ENCODE measurements at regions not wholly inside any gene's neighbourhood (a gene's known extent, or its start where the extent isn't known, plus 50 kb on each side); places are given as distances from the start of the nearest gene placed in this dataset.
A peak's percentile ranks its signal among the peaks of the same experiment; 100 is the strongest.
"Not testable (repeated sequence)": the region's sequence is repeated elsewhere in the genome, so short reads cannot be mapped to it uniquely, and the experiment has no call there.

- no peak for DNase-seq (ENCODE audit: low read depth)
Observed at GRCh38 chr4:104549736-104550135, 55.0 kb upstream of the CXXC4 start.

DNA sequence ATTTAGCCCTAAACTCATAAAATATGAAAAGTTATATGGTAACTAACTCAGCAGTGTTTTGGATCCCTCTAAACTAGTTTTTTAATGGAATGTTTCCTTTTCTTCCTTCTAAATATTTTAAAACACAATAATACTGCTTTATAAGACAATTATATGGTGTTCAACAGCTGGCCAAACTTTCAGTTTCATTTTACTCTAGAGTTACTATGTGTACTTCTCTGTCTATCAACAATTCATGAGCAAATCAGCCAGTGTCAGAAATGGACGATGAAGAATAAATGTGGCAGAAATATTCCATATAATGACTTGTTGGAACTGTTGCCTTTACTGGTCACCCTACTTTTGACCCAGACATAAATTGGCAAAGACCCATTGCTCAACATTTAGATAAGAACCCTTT is 64.8 kb upstream of the CXXC4 start:
- DNase-seq (ENCODE audit: low read depth): no peak

- no peak for DNase-seq (ENCODE audit: low read depth)
Observed at GRCh38 chr4:104571341-104571740, 76.6 kb upstream of the CXXC4 start.

GRCh38 chr4:104574371-104574770 is 79.7 kb upstream of the CXXC4 start:
- DNase-seq (ENCODE audit: low read depth): no peak

- DNase-seq (ENCODE audit: low read depth): no peak
Observed at GRCh38 chr4:104575278-104575677, 80.6 kb upstream of the CXXC4 start.

GRCh38 chr4:104577405-104577804 is 82.7 kb upstream of the CXXC4 start:
- no peak for DNase-seq (ENCODE audit: low read depth)

GRCh38 chr4:104581476-104581875 is 86.8 kb upstream of the CXXC4 start:
- DNase-seq (ENCODE audit: low read depth): not testable (repeated sequence)

GRCh38 chr4:104582056-104582455 is 87.4 kb upstream of the CXXC4 start:
- DNase-seq (ENCODE audit: low read depth): not testable (repeated sequence)

- DNase-seq (ENCODE audit: low read depth): peak; percentile 36
Observed at GRCh38 chr4:104589264-104589868, 94.7 kb upstream of the CXXC4 start.

- DNase-seq (ENCODE audit: low read depth): peak; percentile 19
Observed at GRCh38 chr4:104591510-104591911, 96.8 kb upstream of the CXXC4 start.

DNA sequence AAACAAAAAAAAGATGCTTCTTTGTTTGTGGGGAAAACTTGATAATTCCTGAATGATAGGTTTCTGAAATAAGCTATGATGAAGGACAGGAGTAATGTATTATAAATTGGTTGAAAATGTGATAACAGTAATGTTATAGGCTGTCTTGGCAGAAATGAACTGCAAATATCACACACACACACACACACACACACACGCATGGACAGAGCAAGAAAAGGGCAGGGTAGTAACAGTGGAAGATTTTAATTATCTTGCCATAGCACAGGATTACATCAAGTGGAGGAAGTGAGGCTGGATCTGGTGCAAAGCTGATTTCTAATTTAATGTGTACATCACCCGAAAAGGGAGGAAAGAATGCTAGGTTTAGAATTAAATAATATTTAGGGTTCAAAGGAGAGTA is 97.5 kb upstream of the CXXC4 start:
- no peak for DNase-seq (ENCODE audit: low read depth)

DNA sequence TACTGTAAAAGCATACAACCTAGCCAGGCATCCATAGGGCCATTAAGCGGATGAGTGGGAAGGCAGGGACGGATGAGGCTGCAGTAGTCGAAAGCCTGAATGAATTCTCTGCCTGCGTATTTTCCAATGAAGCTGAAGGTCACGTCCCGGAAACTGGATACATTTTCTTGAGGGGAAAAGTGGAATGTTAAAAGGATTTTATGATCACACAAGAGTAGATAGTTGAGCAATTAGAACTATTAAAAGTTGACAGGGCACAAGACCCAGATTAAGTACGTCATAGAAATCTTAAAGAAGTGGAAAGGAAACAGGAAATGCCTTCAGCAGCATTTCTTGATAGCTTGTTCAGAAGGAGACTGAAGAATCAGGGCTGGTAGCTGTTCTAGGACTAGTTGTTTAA is 98.3 kb upstream of the CXXC4 start:
- peak; percentile 63 for DNase-seq (ENCODE audit: low read depth)

- no peak for DNase-seq (ENCODE audit: low read depth)
Observed at GRCh38 chr4:104596189-104596588, 101.5 kb upstream of the CXXC4 start.

DNA sequence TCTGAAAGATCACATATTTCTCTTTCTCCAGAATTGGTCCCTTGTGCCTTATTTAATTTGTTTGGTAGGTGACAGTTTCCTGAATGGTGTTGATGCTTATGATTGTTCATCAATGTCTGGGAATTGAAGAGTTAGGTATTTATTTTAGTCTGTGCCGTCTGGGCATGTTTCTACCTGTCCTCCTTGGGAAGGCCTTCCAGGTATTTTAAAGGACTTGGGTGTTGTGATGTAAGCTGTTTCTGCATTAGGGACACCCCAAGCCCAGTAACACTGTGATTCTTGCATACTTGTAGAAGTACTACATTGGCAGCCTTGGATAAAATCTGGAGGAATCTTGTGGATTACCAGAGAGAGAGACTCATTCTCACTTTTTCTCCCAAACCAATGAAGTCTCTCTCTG is 120.8 kb upstream of the CXXC4 start:
- DNase-seq (ENCODE audit: low read depth): no peak

DNA sequence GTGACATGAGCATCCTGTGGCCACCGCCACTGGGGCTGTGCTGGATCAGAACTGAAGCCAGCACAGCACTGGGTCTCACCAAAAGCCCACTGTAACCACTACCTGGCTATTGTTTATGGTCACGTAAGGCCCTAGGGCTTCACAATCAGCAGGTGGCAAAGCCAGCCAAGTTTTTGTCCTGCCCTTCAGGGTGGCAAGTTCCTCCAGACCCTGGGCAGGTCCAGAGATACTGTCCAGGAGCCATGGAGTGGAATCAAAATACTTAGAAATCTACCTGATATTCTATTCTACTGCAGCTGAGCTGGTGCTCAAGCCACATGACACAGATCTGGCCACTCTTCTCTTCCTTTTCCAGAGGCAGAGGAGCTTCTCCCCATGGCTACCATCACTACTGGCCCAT is 121.2 kb upstream of the CXXC4 start:
- no peak for DNase-seq (ENCODE audit: low read depth)

GRCh38 chr4:104616401-104616820 is 121.7 kb upstream of the CXXC4 start:
- DNase-seq (ENCODE audit: low read depth): no peak

GRCh38 chr4:104625706-104626105 is 131.0 kb upstream of the CXXC4 start:
- DNase-seq (ENCODE audit: low read depth): no peak

GRCh38 chr4:104629601-104630000 is 134.9 kb upstream of the CXXC4 start:
- no peak for DNase-seq (ENCODE audit: low read depth)

GRCh38 chr4:104630272-104630671 is 135.6 kb upstream of the CXXC4 start:
- peak; percentile 6 for DNase-seq (ENCODE audit: low read depth)

DNA sequence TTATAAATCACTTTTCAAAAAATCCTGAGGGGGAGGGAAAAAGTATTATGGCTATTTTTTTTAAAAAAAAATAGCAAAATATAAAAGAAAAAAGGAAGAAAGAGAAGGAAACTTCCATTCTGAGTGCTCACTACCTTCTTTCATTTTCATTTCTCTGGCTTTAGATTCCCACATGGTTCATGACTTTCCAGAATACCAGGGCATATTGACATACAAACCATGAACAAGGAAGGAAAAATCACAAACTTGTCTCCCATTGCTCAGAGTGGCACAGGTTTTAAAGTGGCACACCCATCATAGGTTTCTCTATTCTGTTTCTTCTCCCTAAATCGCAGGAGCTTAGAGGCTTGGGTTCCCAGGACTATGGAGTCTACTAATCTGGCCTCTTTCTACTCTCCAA is 136.3 kb upstream of the CXXC4 start:
- no peak for DNase-seq (ENCODE audit: low read depth)

DNA sequence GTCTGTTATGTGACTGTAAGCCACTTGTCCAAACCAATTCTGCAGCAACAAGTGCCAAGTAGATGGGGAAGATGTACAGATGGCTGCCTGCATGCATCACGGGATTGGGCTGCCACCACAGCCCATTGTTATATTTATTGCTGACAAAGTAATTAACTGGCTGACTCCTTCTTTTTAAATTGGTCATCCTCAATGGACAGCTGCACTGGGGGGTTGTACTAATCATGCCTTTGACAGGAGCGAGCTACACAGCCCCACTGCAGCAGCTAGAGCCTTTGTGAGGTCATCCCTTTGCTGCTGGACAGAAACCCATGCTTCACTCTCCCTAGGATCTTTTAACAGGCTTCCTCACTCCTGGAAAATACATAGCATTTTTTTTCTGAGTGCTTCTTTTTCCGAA is 146.7 kb upstream of the CXXC4 start:
- no peak for DNase-seq (ENCODE audit: low read depth)

- DNase-seq (ENCODE audit: low read depth): no peak
Observed at GRCh38 chr4:104642521-104642920, 147.8 kb upstream of the CXXC4 start.

DNA sequence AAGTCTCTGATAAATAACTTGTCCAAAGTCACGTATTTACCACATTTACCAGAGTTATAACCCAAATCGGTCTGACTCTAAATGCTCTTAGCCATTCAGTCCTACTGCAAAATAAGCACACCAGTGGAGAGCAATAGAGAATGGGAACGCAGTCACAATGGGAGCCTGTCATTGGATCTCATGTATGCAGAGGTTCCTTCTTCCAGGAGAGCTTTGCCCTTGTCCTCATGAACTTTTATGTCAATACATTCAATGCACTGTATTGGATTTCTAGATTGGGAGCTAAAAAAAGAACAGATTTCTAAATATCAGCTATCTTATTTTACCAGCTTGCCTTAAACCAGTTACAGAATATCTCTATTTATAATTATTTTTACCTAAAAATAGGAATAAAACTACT is 149.1 kb upstream of the CXXC4 start:
- DNase-seq (ENCODE audit: low read depth): no peak

GRCh38 chr4:104649631-104650030 is 154.9 kb upstream of the CXXC4 start:
- no peak for DNase-seq (ENCODE audit: low read depth)

- DNase-seq (ENCODE audit: low read depth): not testable (repeated sequence)
Observed at GRCh38 chr4:104662269-104662668, 167.6 kb upstream of the CXXC4 start.
